GM23248 (cell line): ENCODE measurements at regions not wholly inside any gene's neighbourhood (a gene's known extent, or its start where the extent isn't known, plus 50 kb on each side); places are given as distances from the start of the nearest gene placed in this dataset.

Experiments used
- DNase-seq: peaks from one replicate; pipeline ENCODE4 v3.0.0-alpha.2; 2015
- H2AFZ ChIP-seq: fragments of 200-600 bp; sonication (generic); 2 replicates; pipeline ENCODE4 v1.6.1; 2016; ENCODE audit warnings: antibody characterized with exemption
- H3F3A ChIP-seq: fragments of 200-600 bp; sonication (generic); 2 replicates; pipeline ENCODE4 v1.6.1; 2016; ENCODE audit warnings: mild to moderate bottlenecking, antibody characterized with exemption, mixed run types; ENCODE audit not compliant: insufficient read depth
- H3K27ac ChIP-seq: fragments of 200-600 bp; sonication (generic); 2 replicates; pipeline ENCODE4 v1.5.1; 2016; ENCODE audit warnings: mild to moderate bottlenecking
- H3K27me3 ChIP-seq: fragments of 200-600 bp; sonication (generic); replicated peaks from 2 replicates; pipeline ENCODE4 v1.6.1; 2016; ENCODE audit warnings: mild to moderate bottlenecking; ENCODE audit not compliant: insufficient read depth
- H3K36me3 ChIP-seq: fragments of 200-600 bp; sonication (generic); 2 replicates; pipeline ENCODE4 v1.6.1; 2016; ENCODE audit warnings: low read depth, mild to moderate bottlenecking
- H3K4me1 ChIP-seq: fragments of 200-600 bp; sonication (generic); 2 replicates; pipeline ENCODE4 v1.6.1; 2016; ENCODE audit warnings: mild to moderate bottlenecking; ENCODE audit not compliant: insufficient read depth
- H3K4me2 ChIP-seq: fragments of 200-600 bp; sonication (generic); one replicate; pipeline ENCODE4 v1.6.1; 2016; ENCODE audit warnings: mild to moderate bottlenecking; ENCODE audit not compliant: unreplicated experiment
- H3K4me3 ChIP-seq: fragments of 200-600 bp; sonication (generic); 2 replicates; pipeline ENCODE4 v1.5.1; 2016; ENCODE audit warnings: mild to moderate bottlenecking
- H3K79me2 ChIP-seq: fragments of 200-600 bp; sonication (generic); 2 replicates; pipeline ENCODE4 v1.6.1; 2016; ENCODE audit warnings: mild to moderate bottlenecking; ENCODE audit not compliant: insufficient read depth
- H3K9ac ChIP-seq: fragments of 200-600 bp; sonication (generic); 2 replicates; pipeline ENCODE4 v1.6.1; 2016; ENCODE audit warnings: mild to moderate bottlenecking
- H3K9me2 ChIP-seq: fragments of 200-600 bp; sonication (generic); 2 replicates; pipeline ENCODE4 v1.6.1; 2016; ENCODE audit warnings: mixed run types, mild to moderate bottlenecking, moderate library complexity; ENCODE audit not compliant: insufficient read depth
- H3K9me3 ChIP-seq: fragments of 200-600 bp; sonication (generic); one replicate; pipeline ENCODE4 v1.6.1; 2017; ENCODE audit warnings: low read depth
- H4K20me1 ChIP-seq: fragments of 200-600 bp; sonication (generic); 2 replicates; pipeline ENCODE4 v1.6.0; 2016; ENCODE audit not compliant: insufficient read depth
- EZH2 ChIP-seq: fragments of 200-600 bp; sonication (generic); IDR thresholded peaks from 2 replicates; pipeline ENCODE4 v1.6.1; 2018; ENCODE audit warnings: antibody characterized with exemption, mild to moderate bottlenecking; ENCODE audit not compliant: insufficient read depth, poor library complexity, severe bottlenecking
- EZH2phosphoT487 ChIP-seq: fragments of 200-600 bp; sonication (generic); IDR thresholded peaks from 2 replicates; pipeline ENCODE4 v1.6.1; 2018; ENCODE audit warnings: antibody characterized with exemption, moderate library complexity, mild to moderate bottlenecking, low read depth; ENCODE audit not compliant: insufficient read depth
- WGBS, 2 experiments: methylation state at CpG; one replicate each; pipeline ENCODE4 v1.1.6; 2015 to 2017; ENCODE audit warnings: low lambda C conversion rate in 2 of 2, low coverage in 1 of 2; ENCODE audit errors: missing lambda C conversion rate in 2 of 2; 5-methylcytosine and 5-hydroxymethylcytosine counted together
- in situ Hi-C: fragments of 300-500 bp; cut with MboI; formaldehyde crosslinking; loops from 2 replicates; pipeline ENCODE4 v1.15.0; 2020

DNA sequence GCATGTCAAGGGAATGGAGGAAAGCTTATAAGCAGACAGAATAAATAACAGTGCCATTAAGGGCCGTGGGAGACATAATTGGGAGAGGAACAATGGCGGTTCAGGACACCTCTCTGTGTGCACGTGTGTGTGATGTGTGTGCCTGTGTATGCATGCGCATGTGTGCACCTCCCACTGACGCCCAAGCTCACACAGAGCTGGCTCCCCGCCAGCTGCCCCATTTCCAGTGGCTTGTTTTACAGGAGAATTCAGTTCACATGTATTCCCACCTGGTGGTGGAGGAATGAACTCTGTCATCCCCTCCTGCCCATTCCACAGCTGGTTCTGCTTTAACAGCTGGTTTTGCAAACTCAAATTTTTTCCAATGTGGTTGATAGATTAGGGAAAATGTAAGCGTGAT is 262.2 kb downstream of the AJAP1 start:
- H3K4me2 ChIP-seq: no peak overlapping the region
- no peak overlapping the region for H3K27ac ChIP-seq
- DNase-seq: no peak
- H3K27me3 ChIP-seq: no peaks in the 10 kb centered on the region
- H3K79me2 ChIP-seq: no peaks in the 10 kb centered on the region
- whole genome bisulfite sequencing, 2 experiments: 2 to 7% methylated on average over 7 of the region's 7 CpGs
- no peaks in the 10 kb centered on the region for H3K36me3 ChIP-seq
- TF ChIP-seq EZH2 (no peak), EZH2phosphoT487 (no peak)
- H3K4me1 ChIP-seq: no peaks in the 10 kb centered on the region
- H3K9me3 ChIP-seq: no peaks in the 10 kb centered on the region
- no peak overlapping the region for H3K4me3 ChIP-seq
- no peaks in the 10 kb centered on the region for H3K9me2 ChIP-seq
- no peaks in the 10 kb centered on the region for H4K20me1 ChIP-seq
- in situ Hi-C loops: no loop called here
- no peaks in the 10 kb centered on the region for H3F3A ChIP-seq
- H3K9ac ChIP-seq: no peak overlapping the region
- no peak overlapping the region for H2AFZ ChIP-seq

DNA sequence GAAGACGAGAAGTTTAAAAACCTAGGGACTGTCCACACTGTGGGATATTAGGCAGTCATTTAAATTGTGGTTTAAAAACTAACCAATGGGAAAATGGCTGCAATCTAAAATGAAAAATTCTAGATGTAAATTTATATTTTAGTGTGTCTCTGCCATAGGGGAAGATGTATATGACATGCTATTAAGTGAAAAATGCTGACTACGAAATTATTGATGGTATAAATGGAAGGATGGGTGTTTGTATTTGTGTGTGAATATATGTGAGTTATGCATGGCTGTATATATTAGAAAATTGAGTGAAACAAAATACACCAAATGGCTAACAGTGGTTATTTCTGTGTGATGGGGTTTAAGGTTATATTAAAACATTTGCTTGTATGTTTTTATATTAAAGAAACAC is 260.7 kb downstream of the AJAP1 start:
- Histone ChIP-seq H3K36me3 (no peaks in the 10 kb centered on the region), H3K4me3 (no peak overlapping the region), H4K20me1 (no peaks in the 10 kb centered on the region), H3K4me1 (no peaks in the 10 kb centered on the region), H3K27me3 (no peaks in the 10 kb centered on the region), H3K4me2 (no peak overlapping the region), H3F3A (no peaks in the 10 kb centered on the region), H3K79me2 (no peaks in the 10 kb centered on the region), H2AFZ (no peak overlapping the region), H3K27ac (no peak overlapping the region), H3K9me2 (no peaks in the 10 kb centered on the region), H3K9ac (no peak overlapping the region), H3K9me3 (no peaks in the 10 kb centered on the region)
- no peak for DNase-seq
- in situ Hi-C loops: no loop called here
- TF ChIP-seq EZH2phosphoT487 (no peak), EZH2 (no peak)
- 7 to 18% methylated on average over 2 of the region's 2 CpGs for WGBS, 2 experiments

DNA sequence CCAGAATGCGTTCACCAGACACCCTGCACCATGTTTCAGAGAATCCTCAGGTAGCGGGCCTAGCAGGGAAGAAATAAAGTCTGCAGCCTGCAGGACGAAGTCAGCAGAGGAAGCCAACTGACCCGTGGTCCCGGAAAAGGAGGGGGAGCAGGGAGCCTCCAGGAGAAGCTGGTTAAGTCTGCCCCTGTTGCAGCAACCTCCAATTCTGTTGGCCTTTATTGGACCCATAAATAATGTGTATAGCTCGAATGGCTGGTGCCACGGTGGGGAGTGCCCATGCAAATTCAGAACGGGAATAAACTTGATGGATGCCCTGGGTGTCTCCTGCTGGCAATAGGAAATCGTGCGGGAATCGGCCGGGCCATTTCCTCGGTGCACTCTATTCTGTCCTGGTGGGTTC is 254.1 kb downstream of the AJAP1 start:
- H3K4me2 ChIP-seq: no peak overlapping the region
- H4K20me1 ChIP-seq: no peaks in the 10 kb centered on the region
- H3K27ac ChIP-seq: no peak overlapping the region
- peaks cover 3% of the 10 kb centered on the region for H3K9me3 ChIP-seq
- H3K4me1 ChIP-seq: no peaks in the 10 kb centered on the region
- no peak overlapping the region for H3K4me3 ChIP-seq
- WGBS, 2 experiments: 12 to 20% methylated on average over 13 of the region's 13 CpGs
- no peak overlapping the region for H2AFZ ChIP-seq
- in situ Hi-C loops: no loop called here
- no peak for DNase-seq
- no peaks in the 10 kb centered on the region for H3K9me2 ChIP-seq
- H3K9ac ChIP-seq: no peak overlapping the region
- no peaks in the 10 kb centered on the region for H3K36me3 ChIP-seq
- no peak for TF ChIP-seq EZH2phosphoT487
- TF ChIP-seq EZH2: no peak
- no peaks in the 10 kb centered on the region for H3K79me2 ChIP-seq
- no peaks in the 10 kb centered on the region for H3K27me3 ChIP-seq
- H3F3A ChIP-seq: no peaks in the 10 kb centered on the region

DNA sequence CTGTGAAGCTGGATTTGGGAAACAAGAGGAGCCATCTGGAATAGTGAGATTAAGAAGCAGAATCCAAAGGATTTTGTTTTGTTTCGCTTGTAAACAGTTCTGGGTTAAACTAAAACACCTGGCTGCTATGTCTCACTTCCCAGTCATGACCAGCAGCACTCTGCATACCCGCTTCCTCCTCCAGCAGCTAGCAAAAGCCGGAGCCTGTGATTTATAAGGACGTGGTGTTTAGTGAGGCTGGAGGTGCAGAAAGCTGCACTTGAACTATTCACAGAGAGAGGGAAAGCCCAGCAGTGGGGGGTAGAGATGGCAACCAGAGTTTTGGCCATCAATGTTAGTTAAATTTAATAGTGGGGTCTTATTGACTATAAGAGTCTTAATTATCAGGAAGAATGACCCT is 240.2 kb downstream of the AJAP1 start:
- WGBS, 2 experiments: 2 to 3% methylated on average over 4 of the region's 4 CpGs

DNA sequence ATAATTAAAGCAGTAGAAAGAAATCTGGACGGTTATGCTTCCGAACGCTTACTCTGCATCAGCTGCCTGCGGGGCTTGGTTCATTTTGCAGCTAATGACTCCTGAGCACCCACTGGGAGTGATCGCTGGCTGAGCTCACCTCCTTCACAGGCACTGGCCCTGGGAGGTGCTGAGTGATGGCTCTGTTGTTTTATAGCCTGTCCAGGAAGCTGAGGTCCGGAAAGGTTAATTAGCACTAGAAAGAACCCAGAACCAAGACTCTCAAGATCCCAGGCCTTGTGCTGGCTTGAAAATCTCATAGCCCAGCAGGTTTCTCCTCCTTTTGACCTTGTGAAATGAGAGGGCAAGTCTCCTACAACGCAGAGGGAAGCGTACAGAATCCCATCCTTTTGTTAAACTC is 226.2 kb downstream of the AJAP1 start:
- Histone ChIP-seq H4K20me1 (no peaks in the 10 kb centered on the region), H2AFZ (no peak overlapping the region), H3K27me3 (no peaks in the 10 kb centered on the region), H3K27ac (no peak overlapping the region), H3K9ac (no peak overlapping the region), H3K4me3 (no peak overlapping the region), H3K36me3 (no peaks in the 10 kb centered on the region), H3K4me1 (no peaks in the 10 kb centered on the region), H3K79me2 (no peaks in the 10 kb centered on the region), H3K4me2 (no peak overlapping the region), H3K9me3 (no peaks in the 10 kb centered on the region), H3F3A (no peaks in the 10 kb centered on the region), H3K9me2 (no peaks in the 10 kb centered on the region)
- 29 to 35% methylated on average over 8 of the region's 8 CpGs for WGBS, 2 experiments
- in situ Hi-C loops: no loop called here
- TF ChIP-seq EZH2phosphoT487 (no peak), EZH2 (no peak)
- DNase-seq: no peak

More for the DNA sequence above, 240.2 kb downstream of the AJAP1 start:
- Histone ChIP-seq H3K4me3 (no peak overlapping the region), H4K20me1 (no peaks in the 10 kb centered on the region), H3K4me1 (no peaks in the 10 kb centered on the region), H3K27ac (no peak overlapping the region), H3K9ac (no peak overlapping the region), H3K9me2 (no peaks in the 10 kb centered on the region), H3K9me3 (no peaks in the 10 kb centered on the region), H3K4me2 (no peak overlapping the region), H3K27me3 (no peaks in the 10 kb centered on the region), H3F3A (no peaks in the 10 kb centered on the region), H3K36me3 (no peaks in the 10 kb centered on the region), H2AFZ (no peak overlapping the region), H3K79me2 (no peaks in the 10 kb centered on the region)
- no peak for DNase-seq
- in situ Hi-C loops: no loop called here
- TF ChIP-seq EZH2phosphoT487 (no peak), EZH2 (no peak)
